Progenitor cell of endocrine pancreas (in vitro differentiated cells): ENCODE measurements at regions not wholly inside any gene's neighbourhood (a gene's known extent, or its start where the extent isn't known, plus 50 kb on each side); places are given as distances from the start of the nearest gene placed in this dataset.

Source experiments
- DNase-seq: peaks from one replicate; pipeline ENCODE4 v3.0.0; 2021; ENCODE audit warnings: low spot score; ENCODE audit not compliant: unreplicated experiment
- H3K27ac Mint-ChIP-seq: 2 replicates; pipeline ENCODE4 v1.8.0; 2021; ENCODE audit warnings: mild to moderate bottlenecking, moderate library complexity, mixed read lengths
- H3K27me3 Mint-ChIP-seq: 2 replicates; pipeline ENCODE4 v1.8.0; 2021; ENCODE audit warnings: mixed read lengths
- H3K36me3 Mint-ChIP-seq: 2 replicates; pipeline ENCODE4 v1.8.0; 2022; ENCODE audit warnings: mixed read lengths; ENCODE audit not compliant: insufficient read depth
- H3K4me1 Mint-ChIP-seq: 2 replicates; pipeline ENCODE4 v1.8.0; 2021; ENCODE audit warnings: low read depth, mixed read lengths
- H3K4me3 Mint-ChIP-seq: 2 replicates; pipeline ENCODE4 v1.8.0; 2021; ENCODE audit warnings: low read depth, mild to moderate bottlenecking, moderate library complexity, mixed read lengths
- H3K9me3 Mint-ChIP-seq: 2 replicates; pipeline ENCODE4 v1.8.0; 2021; ENCODE audit warnings: low read depth, mixed read lengths
- CTCF ChIP-seq: fragments of 200-600 bp; sonication (generic); IDR thresholded peaks from one replicate; pipeline ENCODE4 v1.5.0; 2021; ENCODE audit warnings: antibody characterized with exemption, mild to moderate bottlenecking; ENCODE audit not compliant: unreplicated experiment

GRCh38 chr1:230517786-230518185 lies 91.7 kb upstream of the PGBD5 start:
- TF ChIP-seq CTCF: no peak
- peaks cover 29% of the 10 kb centered on the region for H3K4me1 Mint-ChIP-seq

GRCh38 chr1:230517326-230517725 lies 91.2 kb upstream of the PGBD5 start:
- no peak for DNase-seq
- Mint-ChIP-seq H3K4me1 (peaks cover 29% of the 10 kb centered on the region), H3K4me3 (no peak overlapping the region), H3K27ac (no peak overlapping the region), H3K36me3 (no peaks in the 10 kb centered on the region), H3K9me3 (peaks cover 13% of the 10 kb centered on the region), H3K27me3 (no peaks in the 10 kb centered on the region)
- TF ChIP-seq CTCF: no peak

More at GRCh38 chr1:230517786-230518185, 91.7 kb upstream of the PGBD5 start:
- Mint-ChIP-seq H3K27me3 (no peaks in the 10 kb centered on the region), H3K4me3 (no peak overlapping the region), H3K9me3 (peaks cover 13% of the 10 kb centered on the region), H3K27ac (peak overlapping the region; percentile 76), H3K36me3 (no peaks in the 10 kb centered on the region)
- no peak for DNase-seq

- no peak for TF ChIP-seq CTCF
- no peak for DNase-seq
- no peaks in the 10 kb centered on the region for H3K36me3 Mint-ChIP-seq
- H3K9me3 Mint-ChIP-seq: peaks cover 10% of the 10 kb centered on the region
- H3K27ac Mint-ChIP-seq: no peak overlapping the region
- no peaks in the 10 kb centered on the region for H3K27me3 Mint-ChIP-seq
- H3K4me1 Mint-ChIP-seq: peaks cover 29% of the 10 kb centered on the region
- no peak overlapping the region for H3K4me3 Mint-ChIP-seq
Observed at GRCh38 chr1:230516889-230517288, 90.8 kb upstream of the PGBD5 start.

GRCh38 chr1:230515451-230516145 lies 89.5 kb upstream of the PGBD5 start:
- Mint-ChIP-seq H3K9me3 (peaks cover 3% of the 10 kb centered on the region), H3K27ac (peak overlapping the region; percentile 12), H3K4me1 (peaks cover 29% of the 10 kb centered on the region), H3K27me3 (no peaks in the 10 kb centered on the region), H3K36me3 (no peaks in the 10 kb centered on the region), H3K4me3 (no peak overlapping the region)
- DNase-seq: no peak
- TF ChIP-seq CTCF: no peak

GRCh38 chr1:230510496-230510895 lies 84.4 kb upstream of the PGBD5 start:
- no peak for DNase-seq
- no peak for TF ChIP-seq CTCF
- Mint-ChIP-seq H3K36me3 (no peaks in the 10 kb centered on the region), H3K4me1 (peaks cover 2% of the 10 kb centered on the region), H3K27ac (no peak overlapping the region), H3K4me3 (no peak overlapping the region), H3K9me3 (no peaks in the 10 kb centered on the region), H3K27me3 (no peaks in the 10 kb centered on the region)
